Activated CD8-positive, alpha-beta T cell treated with anti-CD3 and anti-CD28 coated beads for 36 hours (primary cell): ENCODE measurements at regions not wholly inside any gene's neighbourhood (a gene's known extent, or its start where the extent isn't known, plus 50 kb on each side); places are given as distances from the start of the nearest gene placed in this dataset.

ENCODE experiments used
- ATAC-seq: fragments of 200-7000 bp; cut with Tn5 transposase; one replicate; pipeline ENCODE4 v1.10.0; 2021; ENCODE audit warnings: mild to moderate bottlenecking, moderate library complexity
- CTCF ChIA-PET: fragments of 350-600 bp; sonication (Branson Sonifier 250); formaldehyde crosslinking; loops from one replicate; lab custom pipeline; 2021; ENCODE audit warnings: antibody characterized with exemption; lab: Charles Lee
- POLR2A ChIA-PET: fragments of 350-600 bp; sonication (Branson Sonifier 250); formaldehyde crosslinking; loops from one replicate; lab custom pipeline; 2021; ENCODE audit warnings: antibody characterized with exemption; lab: Charles Lee
- DNase-seq: peaks from one replicate; pipeline ENCODE4 v3.0.0-alpha.2; 2020
- H3K27ac Mint-ChIP-seq: one replicate; pipeline ENCODE4 v1.8.0; 2021; ENCODE audit warnings: mild to moderate bottlenecking, mixed read lengths
- H3K27me3 Mint-ChIP-seq: one replicate; pipeline ENCODE4 v1.8.0; 2021; ENCODE audit warnings: mixed read lengths
- H3K36me3 Mint-ChIP-seq: one replicate; pipeline ENCODE4 v1.8.0; 2021; ENCODE audit warnings: low read depth, mixed read lengths
- H3K4me1 Mint-ChIP-seq: one replicate; pipeline ENCODE4 v1.8.0; 2021; ENCODE audit warnings: low read depth, mixed read lengths
- H3K4me3 Mint-ChIP-seq: one replicate; pipeline ENCODE4 v1.8.0; 2021; ENCODE audit warnings: mild to moderate bottlenecking, moderate library complexity, mixed read lengths
- H3K9me3 Mint-ChIP-seq: one replicate; pipeline ENCODE4 v1.8.0; 2021; ENCODE audit warnings: mixed read lengths
- intact Hi-C: fragments of 100-400 bp; cut with micrococcal nuclease; formaldehyde crosslinking; loops from one replicate; pipeline ENCODE4 v1.10.0; 2022
- TF ChIP-seq, protein P1 (sequence below): fragments of 200-600 bp; IDR thresholded peaks from one replicate; pipeline ENCODE4 v1.8.0; 2022; ENCODE audit warnings: antibody characterized with exemption, mild to moderate bottlenecking

DNA sequence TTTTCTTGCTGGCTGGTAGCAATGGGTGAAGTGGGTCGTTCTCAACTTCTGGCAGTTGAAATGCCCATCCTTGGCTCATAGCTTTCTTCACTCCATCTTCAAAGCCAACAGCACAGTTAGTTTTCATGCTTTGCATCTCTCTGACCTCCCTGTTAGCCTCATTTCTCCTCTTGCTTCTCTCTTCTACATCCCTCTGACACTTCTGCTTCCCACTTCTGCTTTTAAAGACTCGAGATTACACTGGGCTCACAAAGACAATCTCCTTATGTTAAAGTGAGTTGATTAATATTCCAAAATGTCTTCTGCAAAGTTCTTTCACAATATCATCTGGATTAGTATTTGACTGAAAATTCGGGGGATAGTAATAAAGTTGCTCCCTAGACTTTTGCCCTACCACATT is 684.8 kb upstream of the CCNG1 start:
- TF ChIP-seq, protein P1, sequence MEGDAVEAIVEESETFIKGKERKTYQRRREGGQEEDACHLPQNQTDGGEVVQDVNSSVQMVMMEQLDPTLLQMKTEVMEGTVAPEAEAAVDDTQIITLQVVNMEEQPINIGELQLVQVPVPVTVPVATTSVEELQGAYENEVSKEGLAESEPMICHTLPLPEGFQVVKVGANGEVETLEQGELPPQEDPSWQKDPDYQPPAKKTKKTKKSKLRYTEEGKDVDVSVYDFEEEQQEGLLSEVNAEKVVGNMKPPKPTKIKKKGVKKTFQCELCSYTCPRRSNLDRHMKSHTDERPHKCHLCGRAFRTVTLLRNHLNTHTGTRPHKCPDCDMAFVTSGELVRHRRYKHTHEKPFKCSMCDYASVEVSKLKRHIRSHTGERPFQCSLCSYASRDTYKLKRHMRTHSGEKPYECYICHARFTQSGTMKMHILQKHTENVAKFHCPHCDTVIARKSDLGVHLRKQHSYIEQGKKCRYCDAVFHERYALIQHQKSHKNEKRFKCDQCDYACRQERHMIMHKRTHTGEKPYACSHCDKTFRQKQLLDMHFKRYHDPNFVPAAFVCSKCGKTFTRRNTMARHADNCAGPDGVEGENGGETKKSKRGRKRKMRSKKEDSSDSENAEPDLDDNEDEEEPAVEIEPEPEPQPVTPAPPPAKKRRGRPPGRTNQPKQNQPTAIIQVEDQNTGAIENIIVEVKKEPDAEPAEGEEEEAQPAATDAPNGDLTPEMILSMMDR, result no peak
- intact Hi-C loops, result no loop called here
- Mint-ChIP-seq H3K27ac (no peak overlapping the region), H3K4me1 (no peaks in the 10 kb centered on the region), H3K4me3 (no peak overlapping the region), H3K27me3 (no peaks in the 10 kb centered on the region), H3K36me3 (no peaks in the 10 kb centered on the region), H3K9me3 (peaks cover 6% of the 10 kb centered on the region)
- no peak for DNase-seq
- ChIA-PET POLR2A (no interaction called here), CTCF (no interaction called here)
- no peak for ATAC-seq

DNA sequence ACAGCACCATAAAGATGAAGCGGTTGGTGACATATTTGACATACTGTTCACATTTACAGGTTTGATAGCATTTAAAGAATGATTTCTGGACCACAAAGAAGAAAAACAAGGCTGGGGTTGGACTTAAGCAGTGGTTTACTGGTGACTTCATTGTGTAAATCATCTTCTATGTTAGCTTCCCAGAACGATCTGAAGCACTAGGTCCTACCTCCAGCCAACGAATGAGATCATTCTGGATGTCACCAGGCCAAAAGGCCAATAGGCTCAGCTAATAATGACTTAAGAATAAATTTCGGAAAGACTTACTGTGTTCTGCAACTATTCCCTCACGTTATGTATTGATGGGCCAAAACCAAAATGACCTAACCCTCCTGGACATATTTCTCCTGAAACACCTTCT is 675.3 kb upstream of the CCNG1 start:
- ATAC-seq (no peak), DNase-seq (no peak)
- Mint-ChIP-seq H3K4me3 (no peak overlapping the region), H3K4me1 (no peaks in the 10 kb centered on the region), H3K27ac (no peak overlapping the region), H3K36me3 (no peaks in the 10 kb centered on the region), H3K27me3 (no peaks in the 10 kb centered on the region), H3K9me3 (peaks cover 7% of the 10 kb centered on the region)
- ChIA-PET CTCF (no interaction called here), POLR2A (interaction anchor here (0.6 kb wide), 1 partner anchor 521 kb away, joined by 4 read pairs; no protein-coding TSS in a partner anchor)
- intact Hi-C loops, result no loop called here
- TF ChIP-seq, protein P1, result no peak

DNA sequence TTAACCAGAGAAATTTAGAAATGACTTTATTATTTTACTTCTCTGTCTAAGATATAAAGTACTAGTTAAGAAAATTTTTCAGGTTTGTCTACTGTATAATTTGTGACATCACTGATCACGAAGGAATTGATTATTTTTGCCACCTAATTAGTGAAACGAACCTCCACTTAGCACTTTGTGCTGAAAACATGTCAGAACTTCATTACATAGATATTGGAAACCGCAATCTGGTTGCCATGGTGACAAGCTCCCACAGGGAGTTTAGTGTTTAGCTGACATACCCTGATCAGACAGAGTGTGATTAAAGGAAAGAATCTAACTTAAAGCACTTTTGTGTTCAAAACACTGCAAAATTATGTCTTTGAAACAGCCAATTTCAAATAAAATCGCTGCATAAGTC is 668.4 kb upstream of the CCNG1 start:
- TF ChIP-seq, protein P1, result no peak
- POLR2A ChIA-PET, result no interaction called here
- DNase-seq (no peak), ATAC-seq (no peak)
- Mint-ChIP-seq H3K36me3 (no peaks in the 10 kb centered on the region), H3K4me3 (no peak overlapping the region), H3K27me3 (no peaks in the 10 kb centered on the region), H3K27ac (no peak overlapping the region), H3K4me1 (no peaks in the 10 kb centered on the region), H3K9me3 (peaks cover 6% of the 10 kb centered on the region)
- CTCF ChIA-PET, result no interaction called here
- intact Hi-C loops, result no loop called here

DNA sequence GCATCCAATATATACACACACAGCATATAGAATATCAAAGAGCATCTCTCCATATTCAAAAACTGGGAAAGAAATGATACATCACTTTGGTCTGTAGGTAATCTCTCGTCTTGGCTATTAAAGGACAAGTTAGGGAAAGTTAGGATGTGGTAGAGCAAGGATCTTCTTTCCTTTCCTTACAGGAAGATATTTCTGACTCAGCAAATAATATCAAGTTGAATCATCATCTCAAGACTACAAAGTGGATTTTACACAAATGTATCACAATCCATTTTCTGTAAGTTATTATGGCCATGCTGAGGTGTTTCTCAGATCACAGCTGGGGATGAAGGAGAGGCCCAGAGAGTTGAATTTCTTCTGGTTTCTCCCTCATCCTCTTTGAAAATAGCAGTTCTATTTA is 651.7 kb upstream of the CCNG1 start:
- no peaks in the 10 kb centered on the region for H3K27me3 Mint-ChIP-seq
- H3K27ac Mint-ChIP-seq, result no peak overlapping the region
- H3K9me3 Mint-ChIP-seq, result peaks cover 10% of the 10 kb centered on the region
- H3K4me1 Mint-ChIP-seq, result no peaks in the 10 kb centered on the region
- intact Hi-C loops, result no loop called here
- no peak overlapping the region for H3K4me3 Mint-ChIP-seq
- CTCF ChIA-PET, result no interaction called here
- POLR2A ChIA-PET, result no interaction called here
- ATAC-seq (no peak), DNase-seq (no peak)
- TF ChIP-seq, protein P1, result no peak
- no peaks in the 10 kb centered on the region for H3K36me3 Mint-ChIP-seq

DNA sequence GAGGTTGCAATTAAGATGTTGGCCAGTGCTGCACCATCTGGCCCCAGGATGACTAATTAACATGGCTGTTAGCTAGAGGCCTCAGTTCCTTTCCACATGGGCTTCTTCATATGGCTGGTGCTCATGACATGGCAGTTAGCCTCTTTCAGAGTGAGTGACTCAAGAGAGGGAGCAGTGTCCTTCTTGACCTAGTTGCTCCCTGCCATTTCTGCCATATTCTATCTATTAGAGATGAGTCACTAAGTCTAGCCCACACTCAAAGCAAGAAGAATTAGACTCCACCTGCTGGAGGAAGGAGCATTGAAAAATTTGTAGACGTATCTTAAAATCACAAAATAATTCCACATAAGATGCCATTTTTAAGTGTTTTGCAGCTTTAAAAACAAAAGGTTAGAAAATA is 651.2 kb upstream of the CCNG1 start:
- TF ChIP-seq, protein P1, result no peak
- Mint-ChIP-seq H3K9me3 (peaks cover 10% of the 10 kb centered on the region), H3K4me1 (no peaks in the 10 kb centered on the region), H3K4me3 (no peak overlapping the region), H3K27me3 (no peaks in the 10 kb centered on the region), H3K27ac (no peak overlapping the region), H3K36me3 (no peaks in the 10 kb centered on the region)
- ATAC-seq, result no peak
- intact Hi-C loops, result no loop called here
- CTCF ChIA-PET, result no interaction called here
- DNase-seq, result no peak
- POLR2A ChIA-PET, result no interaction called here
